MCF 10A (cell line): ENCODE measurements at regions not wholly inside any gene's neighbourhood (a gene's known extent, or its start where the extent isn't known, plus 50 kb on each side); places are given as distances from the start of the nearest gene placed in this dataset.

Experiments
- BruUV-seq: library from RNA; stranded (reverse); fragments of 400-500 nt; replicated peaks from 2 replicates; lab custom pipeline; 2021; lab: Mats Ljungman, UMichigan
- CTCF ChIA-PET: fragments of 300-600 bp; sonication (Branson Sonifier 250); formaldehyde crosslinking; extraction: SDS; loops from one replicate; lab custom pipeline; 2021; ENCODE audit warnings: antibody characterized with exemption, inconsistent platforms; lab: Yijun Ruan, JAX
- POLR2A ChIA-PET: fragments of 300-600, 350-650 bp; sonication (Branson Sonifier 250); formaldehyde crosslinking; extraction: SDS; loops from one replicate; lab custom pipeline; 2020; ENCODE audit warnings: antibody characterized with exemption, inconsistent platforms; lab: Yijun Ruan, JAX
- DNase-seq: peaks from one replicate; pipeline ENCODE4 v3.0.0-alpha.2; 2018; ENCODE audit not compliant: unreplicated experiment
- H3K27ac Mint-ChIP-seq: one replicate; pipeline ENCODE4 v1.8.0; 2022; ENCODE audit warnings: mild to moderate bottlenecking, low read depth, mixed read lengths; ENCODE audit not compliant: unreplicated experiment
- H3K27me3 Mint-ChIP-seq: one replicate; pipeline ENCODE4 v1.8.0; 2022; ENCODE audit warnings: mixed read lengths; ENCODE audit not compliant: insufficient read depth, unreplicated experiment
- H3K36me3 Mint-ChIP-seq: one replicate; pipeline ENCODE4 v1.8.0; 2022; ENCODE audit warnings: mild to moderate bottlenecking, moderate library complexity, mixed read lengths; ENCODE audit not compliant: insufficient read depth, unreplicated experiment
- H3K4me1 Mint-ChIP-seq: one replicate; pipeline ENCODE4 v1.8.0; 2022; ENCODE audit warnings: mixed read lengths; ENCODE audit not compliant: insufficient read depth, unreplicated experiment
- H3K4me3 Mint-ChIP-seq: one replicate; pipeline ENCODE4 v1.8.0; 2022; ENCODE audit warnings: mild to moderate bottlenecking, moderate library complexity, mixed read lengths; ENCODE audit not compliant: unreplicated experiment
- H3K9me3 Mint-ChIP-seq: one replicate; pipeline ENCODE4 v1.8.0; 2022; ENCODE audit warnings: mixed read lengths; ENCODE audit not compliant: unreplicated experiment
- CTCF ChIP-seq: fragments of 200-600 bp; IDR thresholded peaks from one replicate; pipeline ENCODE4 v1.8.0; 2022; ENCODE audit warnings: antibody characterized with exemption, mild to moderate bottlenecking; ENCODE audit not compliant: unreplicated experiment
- intact Hi-C: fragments of 100-400 bp; cut with micrococcal nuclease; formaldehyde crosslinking; loops from 2 replicates; pipeline ENCODE4 v1.14.1; 2022

DNA sequence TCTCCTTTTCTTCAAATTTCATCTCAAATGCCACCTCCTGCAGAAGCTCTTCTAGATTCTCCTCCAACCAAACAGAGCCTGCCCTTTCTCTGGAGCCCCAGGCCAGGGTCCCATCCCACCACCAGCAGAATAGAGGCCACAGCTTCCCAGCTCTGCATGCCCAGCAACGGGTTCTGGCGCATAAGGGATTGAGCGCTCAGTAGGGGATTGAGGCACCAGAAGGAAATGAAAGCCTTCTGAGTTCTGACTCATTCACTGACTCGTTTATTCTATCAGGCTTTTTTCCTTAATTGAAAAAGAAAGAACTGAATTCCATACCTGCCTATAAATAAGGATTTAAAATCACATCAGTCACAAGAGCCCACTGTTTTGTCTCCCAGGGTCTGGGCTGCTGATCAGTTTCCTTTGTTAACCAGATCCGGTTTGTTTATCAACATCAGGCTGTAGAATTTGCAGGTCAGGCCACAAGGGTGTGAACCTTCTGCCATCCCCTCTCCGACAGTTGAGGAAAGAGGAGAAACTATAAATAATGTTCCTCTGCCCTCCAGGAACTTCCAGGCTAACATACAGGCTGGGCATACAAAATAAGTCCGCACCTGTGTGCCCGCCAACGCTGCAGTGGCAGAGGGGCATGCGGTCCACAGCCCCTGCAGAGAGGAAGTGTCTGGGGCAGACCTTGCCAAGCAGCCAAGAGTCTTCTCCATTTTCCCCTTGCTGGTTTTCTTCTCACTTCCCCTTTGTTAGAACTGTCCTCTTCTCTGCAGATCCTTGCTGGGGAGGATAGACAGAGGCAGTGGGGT lies 63.5 kb upstream of the PRDM11 start:
- Mint-ChIP-seq H3K4me3 (no peak overlapping the region), H3K9me3 (no peaks in the 10 kb centered on the region), H3K36me3 (no peaks in the 10 kb centered on the region), H3K4me1 (peaks cover 14% of the 10 kb centered on the region), H3K27ac (no peak overlapping the region), H3K27me3 (no peaks in the 10 kb centered on the region)
- no peak for TF ChIP-seq CTCF
- ChIA-PET POLR2A (no interaction called here), CTCF (interaction anchor here (0.6 to 0.9 kb wide), 3 partner anchors 19 to 367 kb away, joined by 4 to 5 read pairs (median 4); no protein-coding TSS in a partner anchor)
- no TSS peak for BruUV-seq
- no peak for DNase-seq
- intact Hi-C loops: no loop called here

GRCh38 chr11:45083544-45084087 lies 62.8 kb upstream of the PRDM11 start:
- H3K4me1 Mint-ChIP-seq: peaks cover 18% of the 10 kb centered on the region
- DNase-seq: peak; percentile 39
- H3K9me3 Mint-ChIP-seq: no peaks in the 10 kb centered on the region
- no TSS peak for BruUV-seq
- no peaks in the 10 kb centered on the region for H3K27me3 Mint-ChIP-seq
- no peak overlapping the region for H3K27ac Mint-ChIP-seq
- CTCF ChIA-PET: no interaction called here
- H3K36me3 Mint-ChIP-seq: no peaks in the 10 kb centered on the region
- TF ChIP-seq CTCF: peak; percentile 24
- no peak overlapping the region for H3K4me3 Mint-ChIP-seq
- intact Hi-C loops: no loop called here
- POLR2A ChIA-PET: interaction anchor here (0.6 kb wide), 1 partner anchor 13 kb away, joined by 3 read pairs; no protein-coding TSS in a partner anchor

DNA sequence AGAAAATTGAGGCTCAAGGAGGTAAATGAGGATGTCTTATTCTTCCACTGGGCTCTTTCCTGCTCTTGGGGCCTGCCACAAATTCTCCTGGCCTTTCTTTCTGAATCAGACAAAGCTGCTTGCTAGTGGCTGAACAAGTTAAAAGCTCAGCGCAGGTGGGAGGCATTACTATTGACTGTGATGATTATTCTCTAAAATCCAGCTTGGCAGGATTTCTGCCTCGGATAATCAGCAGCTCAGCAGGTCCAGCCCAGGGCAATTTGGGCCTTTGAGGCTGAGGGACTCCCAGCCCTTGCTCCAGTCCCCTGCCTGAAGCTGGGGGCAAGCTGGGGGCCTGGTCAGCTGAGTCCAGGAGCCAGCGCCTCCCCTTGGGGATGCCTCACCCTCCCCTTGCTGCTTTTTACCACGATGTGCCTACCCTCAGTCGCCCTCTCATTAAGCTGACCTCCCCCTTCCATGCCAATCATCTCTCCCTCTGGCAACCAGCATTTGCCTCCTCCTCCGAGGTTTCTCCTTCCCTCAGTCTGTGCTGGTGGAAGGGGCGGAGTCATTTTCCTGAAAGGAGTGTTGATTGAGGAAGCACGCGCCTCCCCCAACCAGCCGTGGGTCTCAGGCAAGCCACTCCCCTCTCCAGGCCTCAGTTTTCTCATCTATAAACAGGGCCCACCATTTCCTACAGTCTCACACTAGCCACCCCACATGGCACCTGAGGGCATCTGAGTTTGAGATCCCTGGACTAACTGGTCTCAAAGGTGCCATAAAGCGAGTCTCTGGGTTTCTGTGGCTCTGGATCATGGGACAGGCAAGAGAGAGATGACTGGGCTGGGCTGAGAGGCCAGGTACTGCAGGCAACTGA lies 60.6 kb upstream of the PRDM11 start:
- Mint-ChIP-seq H3K4me1 (peaks cover 40% of the 10 kb centered on the region), H3K4me3 (no peak overlapping the region), H3K27me3 (no peaks in the 10 kb centered on the region), H3K27ac (no peak overlapping the region), H3K9me3 (peaks cover 12% of the 10 kb centered on the region), H3K36me3 (no peaks in the 10 kb centered on the region)
- ChIA-PET POLR2A (no interaction called here), CTCF (interaction anchor here (0.6 to 1.6 kb wide), 4 partner anchors 18 to 234 kb away, joined by 3 to 4 read pairs (median 4); no protein-coding TSS in a partner anchor)
- BruUV-seq: no TSS peak
- no peak for DNase-seq
- no peak for TF ChIP-seq CTCF
- intact Hi-C loops: no loop called here
